Choroid plexus epithelial cell (primary cell): ENCODE measurements at regions not wholly inside any gene's neighbourhood (a gene's known extent, or its start where the extent isn't known, plus 50 kb on each side); places are given as distances from the start of the nearest gene placed in this dataset.
"Not testable (repeated sequence)": the region's sequence is repeated elsewhere in the genome, so short reads cannot be mapped to it uniquely, and the experiment has no call there.

Source experiments
- DNase-seq: peaks from one replicate; pipeline ENCODE4 v3.0.0-alpha.2; 2010; ENCODE audit warnings: low read depth
- H3K4me3 ChIP-seq: 2 replicates; pipeline ENCODE4 v1.5.1; 2011; ENCODE audit warnings: low read depth, mild to moderate bottlenecking, control low read depth, low read length, moderate library complexity
- TF ChIP-seq, protein P1 (sequence below): conservative IDR thresholded peaks from 2 replicates; pipeline ENCODE4 v1.5.1; 2011; ENCODE audit warnings: low read depth, mild to moderate bottlenecking, control low read depth, inconsistent platforms, low read length, moderate library complexity

DNA sequence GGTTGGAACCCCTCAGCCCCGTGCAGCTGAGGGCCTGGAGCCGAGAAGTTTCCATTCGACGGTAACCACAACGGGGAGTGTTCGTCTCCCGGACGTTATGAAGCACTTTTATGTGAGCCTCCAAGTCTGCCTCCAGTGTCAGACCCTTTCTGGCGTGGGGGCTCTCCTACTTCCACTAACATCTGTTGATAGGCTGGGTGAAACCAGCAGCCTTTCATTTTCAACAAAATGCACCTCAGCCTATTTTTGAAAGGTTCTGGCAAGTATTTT is 257.4 kb downstream of the THBS2 start:
- TF ChIP-seq, protein P1, sequence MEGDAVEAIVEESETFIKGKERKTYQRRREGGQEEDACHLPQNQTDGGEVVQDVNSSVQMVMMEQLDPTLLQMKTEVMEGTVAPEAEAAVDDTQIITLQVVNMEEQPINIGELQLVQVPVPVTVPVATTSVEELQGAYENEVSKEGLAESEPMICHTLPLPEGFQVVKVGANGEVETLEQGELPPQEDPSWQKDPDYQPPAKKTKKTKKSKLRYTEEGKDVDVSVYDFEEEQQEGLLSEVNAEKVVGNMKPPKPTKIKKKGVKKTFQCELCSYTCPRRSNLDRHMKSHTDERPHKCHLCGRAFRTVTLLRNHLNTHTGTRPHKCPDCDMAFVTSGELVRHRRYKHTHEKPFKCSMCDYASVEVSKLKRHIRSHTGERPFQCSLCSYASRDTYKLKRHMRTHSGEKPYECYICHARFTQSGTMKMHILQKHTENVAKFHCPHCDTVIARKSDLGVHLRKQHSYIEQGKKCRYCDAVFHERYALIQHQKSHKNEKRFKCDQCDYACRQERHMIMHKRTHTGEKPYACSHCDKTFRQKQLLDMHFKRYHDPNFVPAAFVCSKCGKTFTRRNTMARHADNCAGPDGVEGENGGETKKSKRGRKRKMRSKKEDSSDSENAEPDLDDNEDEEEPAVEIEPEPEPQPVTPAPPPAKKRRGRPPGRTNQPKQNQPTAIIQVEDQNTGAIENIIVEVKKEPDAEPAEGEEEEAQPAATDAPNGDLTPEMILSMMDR: no peak
- no peak for DNase-seq
- H3K4me3 ChIP-seq: no peak overlapping the region

- no peak overlapping the region for H3K4me3 ChIP-seq
- TF ChIP-seq, protein P1: no peak
- no peak for DNase-seq
Observed at GRCh38 chr6:168995526-168996355, 257.9 kb downstream of the THBS2 start.

- TF ChIP-seq, protein P1: no peak
- no peak for DNase-seq
Observed at GRCh38 chr6:168994956-168995355, 258.7 kb downstream of the THBS2 start.

DNA sequence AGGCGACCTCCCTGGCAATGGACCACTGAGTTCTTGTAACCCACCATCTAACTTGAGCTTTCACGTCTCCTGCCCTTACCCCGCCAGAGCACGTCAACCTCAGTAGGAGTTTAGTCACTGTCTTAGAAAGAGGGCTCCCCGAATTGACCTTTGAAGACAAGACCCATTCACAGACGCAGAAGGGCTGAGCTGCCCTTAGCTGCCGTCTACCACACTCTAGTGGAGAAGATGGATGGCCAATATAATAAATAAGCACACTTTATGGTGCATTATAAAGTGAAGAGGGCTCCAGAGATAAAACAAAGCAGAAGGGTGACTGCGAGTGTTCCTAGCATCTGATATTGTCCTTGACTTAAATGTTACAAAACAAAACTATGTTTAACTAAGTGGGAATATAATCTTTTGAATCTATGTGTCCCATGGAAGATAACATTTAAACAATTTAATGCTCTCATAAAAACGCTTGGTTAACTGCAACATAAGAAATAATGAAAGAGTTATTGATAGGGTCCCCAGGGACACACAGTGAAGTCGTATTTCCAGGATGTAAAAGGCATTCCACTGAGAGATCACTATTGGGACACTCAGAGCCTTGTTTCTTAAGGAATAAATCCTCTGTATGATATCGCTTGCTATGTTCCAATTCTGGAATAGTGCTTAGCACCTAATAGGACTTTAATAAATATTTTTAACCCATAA is 261.1 kb downstream of the THBS2 start:
- no peak overlapping the region for H3K4me3 ChIP-seq
- DNase-seq: no peak
- TF ChIP-seq, protein P1: no peak

More at GRCh38 chr6:168994956-168995355, 258.7 kb downstream of the THBS2 start:
- no peak overlapping the region for H3K4me3 ChIP-seq

DNA sequence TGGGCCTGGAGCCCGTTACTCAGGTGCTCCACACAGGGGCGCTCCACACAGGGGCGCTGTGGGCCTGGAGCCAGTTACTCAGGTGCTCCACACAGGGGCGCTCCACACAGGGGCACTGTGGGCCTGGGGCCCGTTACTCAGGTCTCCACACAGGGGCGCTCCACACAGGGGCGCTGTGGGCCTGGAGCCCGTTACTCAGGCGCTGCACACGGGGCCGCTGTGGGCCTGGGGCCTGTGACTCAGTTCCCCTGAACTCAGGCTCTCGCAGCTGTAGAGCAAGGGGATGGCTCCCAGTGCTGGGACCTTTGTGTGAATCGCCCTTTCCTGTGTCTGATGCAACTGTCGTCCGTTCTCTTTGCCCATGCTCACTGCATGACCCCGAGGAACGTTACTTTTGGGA is 262.0 kb downstream of the THBS2 start:
- DNase-seq, H3K4me3 ChIP-seq: not testable (repeated sequence)

DNA sequence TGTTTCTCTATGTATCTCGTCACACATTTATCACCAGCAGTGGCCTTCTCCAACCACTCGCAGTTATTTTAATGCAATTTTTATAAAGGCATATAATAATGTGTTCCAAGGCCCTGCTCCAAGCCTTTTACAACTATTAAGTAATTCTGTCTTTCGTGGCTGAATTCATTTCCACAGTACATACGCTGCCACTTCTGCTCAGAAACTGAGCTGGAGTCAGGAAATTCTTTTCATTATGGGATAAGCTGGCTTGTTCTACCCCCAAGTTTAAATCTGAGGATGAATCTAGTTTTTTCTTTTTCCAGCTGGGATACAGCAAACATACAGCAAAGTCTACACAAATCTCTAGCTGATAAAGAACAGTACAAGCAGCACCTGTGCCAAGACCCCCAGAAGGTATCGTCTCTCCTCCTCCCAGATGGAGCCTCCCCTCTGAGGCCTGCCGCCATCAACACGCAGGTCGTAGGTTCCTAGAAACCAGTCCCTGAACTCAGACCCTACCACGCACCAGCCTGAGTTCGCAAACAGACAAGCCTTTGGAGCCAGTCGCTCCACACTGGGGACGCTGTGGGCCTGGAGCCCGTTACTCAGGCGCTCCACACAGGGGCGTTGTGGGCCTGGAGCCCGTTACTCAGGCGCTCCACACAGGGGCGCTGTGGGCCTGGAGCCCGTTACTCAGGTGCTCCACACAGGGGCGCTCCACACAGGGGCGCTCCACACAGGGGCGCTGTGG is 263.5 kb downstream of the THBS2 start:
- TF ChIP-seq, protein P1: no peak
- H3K4me3 ChIP-seq: no peak overlapping the region
- no peak for DNase-seq

- TF ChIP-seq, protein P1: no peak
- DNase-seq: no peak
- H3K4me3 ChIP-seq: no peak overlapping the region
Observed at GRCh38 chr6:168989421-168989820, 264.2 kb downstream of the THBS2 start.
